NCI-H2227 (cell line): ENCODE measurements at regions not wholly inside any gene's neighbourhood (a gene's known extent, or its start where the extent isn't known, plus 50 kb on each side); places are given as distances from the start of the nearest gene placed in this dataset.

ENCODE experiments used
- DNase-seq: peaks from one replicate; lab custom pipeline; 2025; ENCODE audit not compliant: unreplicated experiment; lab: John Stamatoyannopoulos, UW

DNA sequence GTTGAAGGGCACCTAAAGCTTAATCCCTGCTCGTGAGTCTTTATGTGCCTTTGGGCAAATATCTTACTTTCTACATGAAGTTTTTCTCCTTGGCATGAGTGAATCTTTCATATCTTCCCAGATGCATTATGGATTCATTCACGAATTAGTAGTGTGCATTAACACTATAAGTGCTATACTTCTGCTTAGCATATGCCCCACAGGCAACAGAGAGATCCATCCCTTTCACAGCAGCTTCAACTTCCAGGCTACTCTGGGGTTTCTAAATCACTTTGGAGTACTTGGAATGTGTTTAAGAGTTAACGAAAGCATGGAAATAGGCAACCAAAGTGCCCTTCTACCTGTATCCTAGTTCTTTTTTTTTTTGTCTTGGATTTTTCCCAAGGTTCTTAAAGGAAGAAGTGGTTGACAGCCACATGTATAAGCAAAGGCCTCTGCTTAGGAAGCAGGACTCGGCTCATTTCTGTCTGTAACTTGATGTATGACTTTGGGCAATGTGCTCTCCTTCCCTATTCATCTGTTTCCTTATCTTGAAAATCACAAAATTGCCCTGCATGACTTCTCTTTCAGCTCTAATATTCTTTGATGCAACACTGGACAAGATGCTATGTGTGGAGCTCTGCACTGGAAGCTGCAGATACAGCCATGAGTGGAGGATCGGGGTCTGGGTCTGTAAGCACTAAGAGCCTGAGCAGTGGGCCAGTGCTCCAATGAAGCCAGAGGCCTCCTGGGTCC is 54.5 kb upstream of the ME3 start:
- no peak for DNase-seq

DNA sequence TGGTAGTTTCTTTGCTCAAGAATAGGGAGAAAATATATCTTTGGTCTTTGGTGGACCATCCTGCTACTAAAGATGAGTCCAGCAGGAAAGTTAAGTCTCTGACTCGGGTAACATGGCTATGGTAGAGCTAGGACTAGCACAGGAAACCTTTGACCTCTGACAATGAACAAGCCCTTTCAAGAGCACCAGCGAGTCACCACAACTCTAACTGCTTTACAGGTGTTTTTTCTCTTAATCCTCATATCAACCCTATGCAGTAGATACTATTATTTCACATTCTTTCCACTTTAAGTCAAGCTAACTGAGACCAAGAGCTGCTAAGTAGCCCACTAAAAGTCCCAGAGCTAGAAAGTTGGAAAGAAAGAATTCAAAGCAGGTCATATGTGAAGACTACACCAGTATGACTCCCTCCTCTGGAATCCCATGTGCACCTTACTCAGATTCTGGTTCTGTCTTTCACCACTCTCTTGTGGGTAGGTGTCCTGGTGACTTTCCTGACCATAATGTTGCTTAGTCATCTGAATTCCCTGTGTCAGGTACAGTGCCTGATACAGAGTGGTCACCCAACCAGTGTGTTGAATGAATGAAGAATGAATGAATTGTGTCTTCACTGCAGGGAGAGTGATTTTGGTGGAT is 53.8 kb upstream of the ME3 start:
- DNase-seq = no peak

DNA sequence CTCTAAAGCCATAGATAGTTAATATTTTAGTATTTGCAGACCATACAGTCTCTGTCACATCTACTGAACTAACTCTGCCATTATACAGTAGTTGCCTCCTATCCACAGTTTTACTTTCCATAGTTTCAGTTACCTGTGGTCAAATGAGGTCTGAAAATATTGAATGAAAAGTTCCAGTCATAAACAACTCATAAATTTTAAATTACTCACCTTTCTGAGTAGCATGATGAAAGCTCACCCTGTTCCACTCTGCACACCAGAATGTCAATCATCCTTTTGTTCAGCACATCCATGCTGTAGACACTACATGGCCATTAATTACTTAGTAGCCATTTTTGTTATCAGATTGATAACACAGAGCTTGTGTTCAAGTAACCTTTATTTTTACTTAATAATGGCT is 51.7 kb upstream of the ME3 start:
- no peak for DNase-seq

DNA sequence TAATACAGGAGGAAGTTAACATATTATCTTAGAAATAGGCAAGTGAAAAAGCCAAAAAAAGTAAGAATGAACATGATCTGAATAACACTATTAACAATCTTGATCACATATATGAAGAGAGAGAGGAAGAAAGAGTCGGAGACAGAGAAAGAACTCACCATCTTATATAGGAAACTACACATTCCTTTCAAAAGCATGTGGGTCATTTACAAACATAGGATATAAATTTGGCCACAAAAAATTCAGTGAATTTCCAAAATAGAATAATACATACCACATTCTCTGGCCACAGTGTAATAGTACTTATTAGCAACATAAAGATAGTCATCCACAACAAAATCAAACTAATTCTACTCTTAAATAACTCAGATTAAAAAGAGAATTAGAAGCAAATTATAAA is 50.9 kb upstream of the ME3 start:
- no peak for DNase-seq

DNA sequence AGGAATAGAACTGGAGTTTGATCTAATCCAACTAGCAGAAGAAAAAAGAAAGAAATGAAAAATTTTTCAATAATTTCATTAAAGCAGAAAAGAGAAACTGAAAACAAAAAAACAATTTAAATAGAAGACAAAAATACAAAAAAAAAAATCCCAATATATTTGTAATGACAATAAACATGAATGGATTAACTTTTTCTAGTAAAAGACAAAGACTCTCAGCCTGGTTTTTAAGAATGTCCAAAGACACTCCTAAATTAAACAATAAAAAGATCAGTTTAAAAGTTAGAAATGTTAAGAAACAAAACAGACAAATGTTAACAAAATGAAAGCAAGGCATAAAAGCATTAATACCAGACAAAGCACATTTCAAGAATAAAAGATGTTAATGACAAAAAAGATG is 50.3 kb upstream of the ME3 start:
- DNase-seq = no peak
